ENCODE measurements at regions not wholly inside any gene's neighbourhood (a gene's known extent, or its start where the extent isn't known, plus 50 kb on each side); places are given as distances from the start of the nearest gene placed in this dataset.

DNA sequence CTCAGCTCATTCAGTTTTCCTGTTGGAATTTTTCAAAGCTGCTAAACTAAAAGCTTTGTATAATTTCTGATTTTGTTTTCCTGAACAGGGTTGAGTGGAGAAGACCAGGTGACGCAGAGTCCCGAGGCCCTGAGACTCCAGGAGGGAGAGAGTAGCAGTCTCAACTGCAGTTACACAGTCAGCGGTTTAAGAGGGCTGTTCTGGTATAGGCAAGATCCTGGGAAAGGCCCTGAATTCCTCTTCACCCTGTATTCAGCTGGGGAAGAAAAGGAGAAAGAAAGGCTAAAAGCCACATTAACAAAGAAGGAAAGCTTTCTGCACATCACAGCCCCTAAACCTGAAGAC is 367.1 kb upstream of the OR4E1 start:
- CTCF ChIA-PET: no interaction called here

DNA sequence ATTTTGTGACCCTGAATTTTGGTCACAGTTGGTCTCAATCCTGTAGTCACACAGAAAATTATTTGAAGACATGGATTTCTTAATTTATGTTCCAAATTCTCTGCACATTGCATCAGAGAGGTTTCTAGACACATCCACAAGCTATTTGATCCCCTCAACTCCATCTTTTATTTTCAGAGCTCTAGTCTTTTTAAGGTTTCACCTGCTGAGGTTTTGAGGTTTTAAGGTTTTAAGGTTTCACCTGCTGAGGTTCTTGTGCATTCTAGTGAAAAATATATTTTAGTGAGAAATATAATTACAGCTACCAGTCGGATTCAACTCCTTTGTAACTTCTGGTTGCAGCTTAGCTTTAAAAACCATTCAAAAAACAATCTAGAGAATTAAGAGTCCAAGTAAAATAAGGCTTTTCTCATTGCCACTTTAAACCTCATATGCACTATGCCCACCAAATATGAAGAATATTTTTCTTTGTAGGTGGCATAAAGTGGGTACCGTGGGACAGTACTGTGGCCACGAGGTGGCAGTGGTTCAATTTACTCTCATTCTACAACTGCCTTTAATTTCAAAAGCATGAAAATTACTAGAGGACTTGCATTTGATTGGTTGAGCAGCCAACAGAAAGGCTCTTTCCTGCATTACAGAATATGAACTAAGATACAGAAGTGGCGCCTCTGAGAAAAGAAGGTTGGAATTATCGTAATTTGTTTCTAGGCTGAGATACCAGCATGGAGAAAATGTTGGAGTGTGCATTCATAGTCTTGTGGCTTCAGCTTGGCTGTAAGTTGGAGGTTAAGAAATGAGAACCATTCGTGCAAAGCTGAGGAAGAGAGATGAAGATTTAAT is 366.5 kb upstream of the OR4E1 start:
- no peak overlapping the region for H3K4me3 ChIP-seq (ENCODE audit: low read depth, low read length)
- TF ChIP-seq, protein P1, sequence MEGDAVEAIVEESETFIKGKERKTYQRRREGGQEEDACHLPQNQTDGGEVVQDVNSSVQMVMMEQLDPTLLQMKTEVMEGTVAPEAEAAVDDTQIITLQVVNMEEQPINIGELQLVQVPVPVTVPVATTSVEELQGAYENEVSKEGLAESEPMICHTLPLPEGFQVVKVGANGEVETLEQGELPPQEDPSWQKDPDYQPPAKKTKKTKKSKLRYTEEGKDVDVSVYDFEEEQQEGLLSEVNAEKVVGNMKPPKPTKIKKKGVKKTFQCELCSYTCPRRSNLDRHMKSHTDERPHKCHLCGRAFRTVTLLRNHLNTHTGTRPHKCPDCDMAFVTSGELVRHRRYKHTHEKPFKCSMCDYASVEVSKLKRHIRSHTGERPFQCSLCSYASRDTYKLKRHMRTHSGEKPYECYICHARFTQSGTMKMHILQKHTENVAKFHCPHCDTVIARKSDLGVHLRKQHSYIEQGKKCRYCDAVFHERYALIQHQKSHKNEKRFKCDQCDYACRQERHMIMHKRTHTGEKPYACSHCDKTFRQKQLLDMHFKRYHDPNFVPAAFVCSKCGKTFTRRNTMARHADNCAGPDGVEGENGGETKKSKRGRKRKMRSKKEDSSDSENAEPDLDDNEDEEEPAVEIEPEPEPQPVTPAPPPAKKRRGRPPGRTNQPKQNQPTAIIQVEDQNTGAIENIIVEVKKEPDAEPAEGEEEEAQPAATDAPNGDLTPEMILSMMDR (IDR thresholded peaks at IDR 0.05; ENCODE audit: insufficient read depth, low read length, missing control alignments): no peak
- ChIA-PET POLR2A (no interaction called here), CTCF (interaction anchor here (0.6 kb wide), 1 partner anchor 11 kb away, joined by 3 read pairs; no protein-coding TSS in a partner anchor)
- no peak for DNase-seq (ENCODE audit: low read depth, low spot score)

More for the DNA sequence above, 367.1 kb upstream of the OR4E1 start:
- POLR2A ChIA-PET: no interaction called here
- TF ChIP-seq, protein P1 (IDR thresholded peaks at IDR 0.05; ENCODE audit: insufficient read depth, low read length, missing control alignments): no peak
- no peak for DNase-seq (ENCODE audit: low read depth, low spot score)
- no peak overlapping the region for H3K4me3 ChIP-seq (ENCODE audit: low read depth, low read length)

DNA sequence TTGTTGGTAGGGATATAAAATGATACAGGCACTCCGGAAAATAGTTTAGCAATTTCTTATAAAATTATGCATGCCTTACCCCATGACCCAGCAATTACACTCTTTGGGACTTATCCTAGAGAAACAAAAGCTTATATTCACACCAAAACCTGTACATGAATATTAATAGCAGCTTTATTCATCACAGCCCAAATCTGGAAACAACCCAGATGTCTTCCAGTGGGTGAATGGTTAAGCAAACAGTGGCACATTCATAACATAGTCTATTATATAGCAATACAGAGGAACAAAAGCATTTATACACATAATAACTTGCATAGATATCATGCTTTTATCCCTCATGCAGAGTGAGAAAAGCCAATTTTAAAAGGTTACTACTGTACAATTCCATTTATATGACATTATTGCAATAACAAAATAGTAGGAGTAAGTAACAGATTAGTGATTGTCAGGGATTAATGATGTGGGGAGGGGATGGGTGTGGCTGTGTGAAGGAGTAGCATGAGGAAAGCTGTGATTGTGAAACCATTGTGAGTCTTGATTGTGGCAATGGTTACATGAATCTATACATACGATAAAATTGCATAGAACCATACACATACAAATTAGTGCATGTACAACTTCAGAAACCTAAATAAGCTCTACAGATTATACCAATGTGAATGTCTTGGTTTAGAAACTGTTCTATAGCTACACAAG is 363.1 kb upstream of the OR4E1 start:
- ChIA-PET CTCF (no interaction called here), POLR2A (no interaction called here)
- no peak overlapping the region for H3K4me3 ChIP-seq (ENCODE audit: low read depth, low read length)
- TF ChIP-seq, protein P1 (IDR thresholded peaks at IDR 0.05; ENCODE audit: insufficient read depth, low read length, missing control alignments): no peak
- no peak for DNase-seq (ENCODE audit: low read depth, low spot score)

DNA sequence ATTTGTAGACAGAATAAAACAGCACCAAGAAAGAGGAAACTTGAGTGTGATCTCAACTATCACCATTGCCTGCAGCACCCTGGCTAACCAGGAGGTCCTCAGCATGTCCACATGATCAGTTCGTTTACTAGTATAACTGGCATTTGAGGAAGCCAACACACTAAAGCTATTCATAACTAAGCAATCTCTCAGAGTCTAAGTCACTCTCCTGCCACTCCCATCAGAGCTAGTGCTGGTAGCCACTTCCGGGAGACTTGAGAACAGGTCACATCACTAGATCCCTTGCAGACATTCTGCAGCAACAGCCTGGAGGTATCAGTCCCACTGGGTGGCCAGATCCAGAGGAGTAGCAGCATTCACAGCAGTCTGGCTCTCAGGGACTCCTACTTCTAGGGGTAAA is 352.9 kb upstream of the OR4E1 start:
- TF ChIP-seq, protein P1 (IDR thresholded peaks at IDR 0.05; ENCODE audit: insufficient read depth, low read length, missing control alignments): no peak
- H3K4me3 ChIP-seq (ENCODE audit: low read depth, low read length): no peak overlapping the region
- no peak for DNase-seq (ENCODE audit: low read depth, low spot score)
- ChIA-PET POLR2A (no interaction called here), CTCF (no interaction called here)

DNA sequence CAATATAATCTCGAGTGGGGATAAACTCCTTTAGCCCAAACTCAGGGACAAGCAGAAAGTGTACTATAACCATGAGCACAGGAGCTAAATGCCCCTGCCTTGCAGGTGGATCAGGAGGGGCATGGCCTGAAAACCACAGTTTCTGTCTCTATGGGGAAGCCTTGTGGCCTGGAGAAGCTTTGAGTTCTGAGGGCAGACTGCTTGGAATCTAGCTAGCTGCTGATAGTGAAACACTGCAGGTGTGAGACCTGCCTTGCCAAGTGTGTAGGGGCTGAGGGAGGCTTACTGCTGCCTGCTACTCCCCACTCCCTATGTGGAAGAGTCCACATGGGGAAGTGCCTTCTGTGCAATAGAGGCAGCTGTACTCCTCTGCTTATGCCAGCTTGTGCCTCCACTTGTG is 352.3 kb upstream of the OR4E1 start:
- TF ChIP-seq, protein P1 (IDR thresholded peaks at IDR 0.05; ENCODE audit: insufficient read depth, low read length, missing control alignments): no peak
- no peak overlapping the region for H3K4me3 ChIP-seq (ENCODE audit: low read depth, low read length)
- no peak for DNase-seq (ENCODE audit: low read depth, low spot score)
- CTCF ChIA-PET: no interaction called here
- POLR2A ChIA-PET: no interaction called here

DNA sequence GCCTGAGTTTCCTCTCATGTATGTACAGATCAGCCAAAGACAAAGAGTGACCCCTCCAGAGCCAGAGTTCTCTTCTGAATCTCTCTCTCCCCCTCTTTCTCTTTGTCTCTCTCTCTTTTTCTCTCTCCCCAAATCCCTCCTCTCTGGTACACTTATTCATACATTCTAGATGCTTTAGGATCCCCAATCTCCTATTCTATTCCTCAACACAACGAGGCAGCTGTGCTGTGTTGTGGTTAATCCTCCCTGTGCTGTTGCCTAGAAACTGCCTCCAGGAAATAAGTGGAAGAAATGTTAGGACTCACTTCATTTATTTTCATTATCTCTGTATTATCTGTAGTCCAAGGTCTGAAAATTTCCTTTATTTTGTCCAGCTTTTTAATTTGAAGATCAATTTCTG is 350.5 kb upstream of the OR4E1 start:
- CTCF ChIA-PET: interaction anchor here (0.7 kb wide), 1 partner anchor 10 kb away, joined by 3 read pairs; no protein-coding TSS in a partner anchor
- DNase-seq (ENCODE audit: low read depth, low spot score): no peak
- POLR2A ChIA-PET: no interaction called here
- no peak overlapping the region for H3K4me3 ChIP-seq (ENCODE audit: low read depth, low read length)
- TF ChIP-seq, protein P1 (IDR thresholded peaks at IDR 0.05; ENCODE audit: insufficient read depth, low read length, missing control alignments): no peak
